Spinal cord (tissue), 9 donors: ENCODE measurements at regions not wholly inside any gene's neighbourhood (a gene's known extent, or its start where the extent isn't known, plus 50 kb on each side); places are given as distances from the start of the nearest gene placed in this dataset.

Source experiments
- DNase-seq, 6 donors: peaks; one replicate each; pipeline versions ENCODE4 v3.0.0 to v3.0.0-alpha.2; 2013 to 2015; ENCODE audit warnings: low spot score in 6 of 6, low read depth in 4 of 6
- H3K27ac ChIP-seq: one replicate; pipeline ENCODE4 v1.5.1; 2013; ENCODE audit warnings: low read depth, low read length, control low read depth
- H3K27me3 ChIP-seq: one replicate; pipeline ENCODE4 v1.6.1; 2013; ENCODE audit warnings: low read length; ENCODE audit not compliant: control insufficient read depth, insufficient read depth
- H3K36me3 ChIP-seq: one replicate; pipeline ENCODE4 v1.6.1; 2013; ENCODE audit warnings: low read length; ENCODE audit not compliant: control insufficient read depth, insufficient read depth
- H3K4me1 ChIP-seq: one replicate; pipeline ENCODE4 v1.6.1; 2013; ENCODE audit warnings: low read length; ENCODE audit not compliant: control insufficient read depth, insufficient read depth
- H3K4me3 ChIP-seq: one replicate; pipeline ENCODE4 v1.5.1; 2013; ENCODE audit warnings: low read depth, low read length, control low read depth
- H3K9me3 ChIP-seq: one replicate; pipeline ENCODE4 v1.6.1; 2013; ENCODE audit warnings: low read length; ENCODE audit not compliant: control insufficient read depth, insufficient read depth
- WGBS: methylation state at CpG from one replicate; pipeline ENCODE4 v1.1.5; 2013; ENCODE audit warnings: missing lambda C conversion rate; ENCODE audit not compliant: insufficient coverage; 5-methylcytosine and 5-hydroxymethylcytosine counted together
- donor health status: healthy.

GRCh38 chr3:64290161-64290560 lies 64.9 kb upstream of the PRICKLE2 start:
- H3K27ac ChIP-seq: no peak overlapping the region
- no peak overlapping the region for H3K4me3 ChIP-seq
- H3K36me3 ChIP-seq: no peaks in the 10 kb centered on the region
- WGBS: 92% methylated on average over 2 of the region's 5 CpGs
- no peaks in the 10 kb centered on the region for H3K9me3 ChIP-seq
- no peak for DNase-seq
- no peaks in the 10 kb centered on the region for H3K27me3 ChIP-seq
- H3K4me1 ChIP-seq: no peaks in the 10 kb centered on the region

GRCh38 chr3:64289622-64290021 lies 64.4 kb upstream of the PRICKLE2 start:
- Histone ChIP-seq H3K36me3 (no peaks in the 10 kb centered on the region), H3K9me3 (no peaks in the 10 kb centered on the region), H3K27ac (no peak overlapping the region), H3K4me3 (no peak overlapping the region), H3K27me3 (no peaks in the 10 kb centered on the region), H3K4me1 (no peaks in the 10 kb centered on the region)
- no peak for DNase-seq

- no peaks in the 10 kb centered on the region for H3K9me3 ChIP-seq
- no peak overlapping the region for H3K4me3 ChIP-seq
- H3K36me3 ChIP-seq: no peaks in the 10 kb centered on the region
- DNase-seq: no peak
- no peaks in the 10 kb centered on the region for H3K27me3 ChIP-seq
- WGBS: no CpG with 5 or more reads among the region's 5 CpGs
- no peaks in the 10 kb centered on the region for H3K4me1 ChIP-seq
- no peak overlapping the region for H3K27ac ChIP-seq
Observed at GRCh38 chr3:64278625-64279024, 53.4 kb upstream of the PRICKLE2 start.

- Histone ChIP-seq H3K36me3 (no peaks in the 10 kb centered on the region), H3K27ac (no peak overlapping the region), H3K27me3 (no peaks in the 10 kb centered on the region), H3K4me1 (no peaks in the 10 kb centered on the region), H3K4me3 (no peak overlapping the region), H3K9me3 (no peaks in the 10 kb centered on the region)
- WGBS: 80% methylated on average over 1 of the region's 3 CpGs
- no peak for DNase-seq
Observed at GRCh38 chr3:64276131-64276530, 50.9 kb upstream of the PRICKLE2 start.
